ENCODE measurements at regions not wholly inside any gene's neighbourhood (a gene's known extent, or its start where the extent isn't known, plus 50 kb on each side); places are given as distances from the start of the nearest gene placed in this dataset.

DNA sequence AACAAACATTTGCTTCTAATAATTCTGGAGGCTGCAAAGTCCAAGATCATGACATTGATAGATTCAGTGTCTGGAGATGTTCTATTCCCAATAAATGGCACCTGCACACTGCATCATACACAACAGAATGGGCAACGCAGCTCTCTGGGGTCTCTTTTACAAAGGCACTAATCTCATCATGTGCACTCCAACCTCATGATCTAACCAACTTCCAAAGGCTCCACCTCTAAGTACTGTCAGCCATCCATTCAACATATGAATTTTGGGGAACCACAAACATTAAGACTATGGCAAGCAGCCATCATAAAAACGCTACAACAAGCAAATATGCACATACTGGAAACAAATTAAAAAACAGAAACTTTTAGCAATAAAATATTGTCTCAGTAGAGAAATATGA, 121.1 kb downstream of the CYLC2 start:
- Histone ChIP-seq H3K27ac (ENCODE audit: extremely low read depth, low read depth, low read length) (no peak overlapping the region), H3K4me1 (ENCODE audit: control insufficient read depth, insufficient read depth, low read length) (no peaks in the 10 kb centered on the region), H3K9me3 (ENCODE audit: control insufficient read depth, insufficient read depth, low read depth, low read length) (no peaks in the 10 kb centered on the region), H3K4me3 (ENCODE audit: low read depth, low read length) (no peak overlapping the region), H3K36me3 (ENCODE audit: control insufficient read depth in 2 of 2, insufficient read depth in 1 of 2, low read length in 2 of 2) (no peaks in the 10 kb centered on the region)
- ChIA-PET CTCF (interaction anchor here (0.8 kb wide), 1 partner anchor 16 kb away, joined by 3 read pairs; no protein-coding TSS in a partner anchor), POLR2A (no interaction called here)
- TF ChIP-seq, protein P1, sequence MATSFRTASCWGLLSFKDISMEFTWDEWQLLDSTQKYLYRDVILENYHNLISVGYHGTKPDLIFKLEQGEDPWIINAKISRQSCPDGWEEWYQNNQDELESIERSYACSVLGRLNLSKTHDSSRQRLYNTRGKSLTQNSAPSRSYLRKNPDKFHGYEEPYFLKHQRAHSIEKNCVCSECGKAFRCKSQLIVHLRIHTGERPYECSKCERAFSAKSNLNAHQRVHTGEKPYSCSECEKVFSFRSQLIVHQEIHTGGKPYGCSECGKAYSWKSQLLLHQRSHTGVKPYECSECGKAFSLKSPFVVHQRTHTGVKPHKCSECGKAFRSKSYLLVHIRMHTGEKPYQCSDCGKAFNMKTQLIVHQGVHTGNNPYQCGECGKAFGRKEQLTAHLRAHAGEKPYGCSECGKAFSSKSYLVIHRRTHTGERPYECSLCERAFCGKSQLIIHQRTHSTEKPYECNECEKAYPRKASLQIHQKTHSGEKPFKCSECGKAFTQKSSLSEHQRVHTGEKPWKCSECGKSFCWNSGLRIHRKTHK (tag by site-specific recombination; IDR thresholded peaks at IDR 0.05) = no peak

DNA sequence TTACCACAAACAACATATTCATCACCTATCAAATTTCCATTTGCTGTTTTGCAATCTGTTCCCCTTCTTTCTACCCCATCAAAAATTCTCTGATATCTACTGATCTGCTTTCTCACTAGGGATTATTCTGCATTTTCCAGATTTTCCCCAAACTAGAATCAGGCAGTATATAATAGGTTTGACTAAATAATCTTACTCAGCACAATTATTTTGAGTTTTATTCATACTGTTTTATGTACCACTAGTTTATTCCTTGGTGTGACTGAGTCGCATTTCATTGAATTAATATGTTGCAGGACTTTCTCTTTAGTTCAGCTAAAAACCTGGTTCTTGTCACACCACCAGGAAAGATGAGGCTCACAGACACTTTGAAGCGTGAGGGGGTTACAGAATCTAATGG, 131.4 kb downstream of the CYLC2 start:
- ChIA-PET CTCF (no interaction called here), POLR2A (no interaction called here)
- Histone ChIP-seq H3K4me3 (ENCODE audit: low read depth, low read length) (no peak overlapping the region), H3K9me3 (ENCODE audit: control insufficient read depth, insufficient read depth, low read depth, low read length) (no peaks in the 10 kb centered on the region), H3K27ac (ENCODE audit: extremely low read depth, low read depth, low read length) (no peak overlapping the region), H3K4me1 (ENCODE audit: control insufficient read depth, insufficient read depth, low read length) (no peaks in the 10 kb centered on the region), H3K36me3 (ENCODE audit: control insufficient read depth in 2 of 2, insufficient read depth in 1 of 2, low read length in 2 of 2) (no peaks in the 10 kb centered on the region)
- TF ChIP-seq ZNF202 (tag by site-specific recombination; IDR thresholded peaks at IDR 0.05; ENCODE audit: borderline replicate concordance) = no peak
- TF ChIP-seq ZNF324 (tag by site-specific recombination; IDR thresholded peaks at IDR 0.05) = no peak
- no peak for TF ChIP-seq GFI1B (tag by site-specific recombination; IDR thresholded peaks at IDR 0.05)
- no peak for TF ChIP-seq ZNF521 (tag by site-specific recombination; IDR thresholded peaks at IDR 0.05)
- no peak for TF ChIP-seq HOXA7 (CRISPR knock-in tag; IDR thresholded peaks at IDR 0.05; ENCODE audit: borderline replicate concordance)
- TF ChIP-seq ZNF416 (tag by site-specific recombination; IDR thresholded peaks at IDR 0.05) = no peak
- TF ChIP-seq ZBTB6 (tag by site-specific recombination; IDR thresholded peaks at IDR 0.05) = no peak
- no peak for TF ChIP-seq IKZF3 (tag by site-specific recombination; IDR thresholded peaks at IDR 0.05)
- TF ChIP-seq ZNF677 (tag by site-specific recombination; IDR thresholded peaks at IDR 0.05) = no peak
- TF ChIP-seq ZBTB1 (tag by site-specific recombination; IDR thresholded peaks at IDR 0.05) = no peak
- no peak for TF ChIP-seq ZNF223 (tag by site-specific recombination; IDR thresholded peaks at IDR 0.05)
- TF ChIP-seq, protein P2, sequence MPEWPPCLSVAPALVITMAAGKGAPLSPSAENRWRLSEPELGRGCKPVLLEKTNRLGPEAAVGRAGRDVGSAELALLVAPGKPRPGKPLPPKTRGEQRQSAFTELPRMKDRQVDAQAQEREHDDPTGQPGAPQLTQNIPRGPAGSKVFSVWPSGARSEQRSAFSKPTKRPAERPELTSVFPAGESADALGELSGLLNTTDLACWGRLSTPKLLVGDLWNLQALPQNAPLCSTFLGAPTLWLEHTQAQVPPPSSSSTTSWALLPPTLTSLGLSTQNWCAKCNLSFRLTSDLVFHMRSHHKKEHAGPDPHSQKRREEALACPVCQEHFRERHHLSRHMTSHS (tag by site-specific recombination; IDR thresholded peaks at IDR 0.05) = no peak
- no peak for TF ChIP-seq ZNF621 (tag by site-specific recombination; IDR thresholded peaks at IDR 0.05)
- no peak for TF ChIP-seq ZNF146 (tag by site-specific recombination; IDR thresholded peaks at IDR 0.05)
- TF ChIP-seq ZNF366 (tag by site-specific recombination; conservative IDR thresholded peaks at IDR 0.05) = no peak
- TF ChIP-seq ZNF544 (tag by site-specific recombination; IDR thresholded peaks at IDR 0.05) = no peak
- no peak for TF ChIP-seq ZFP37 (tag by site-specific recombination; IDR thresholded peaks at IDR 0.05)
- TF ChIP-seq ZNF362 (tag by site-specific recombination; IDR thresholded peaks at IDR 0.05) = no peak
- TF ChIP-seq ZXDB (tag by site-specific recombination; IDR thresholded peaks at IDR 0.05) = no peak
- no peak for TF ChIP-seq ZNF37A (tag by site-specific recombination; IDR thresholded peaks at IDR 0.05)
